HG03378 (cell line): ENCODE measurements at regions not wholly inside any gene's neighbourhood (a gene's known extent, or its start where the extent isn't known, plus 50 kb on each side); places are given as distances from the start of the nearest gene placed in this dataset.

Source experiments
- ATAC-seq: cut with Tn5 transposase; IDR thresholded peaks from one replicate; pipeline ENCODE4 v1.9.1; 2021; ENCODE audit warnings: mild to moderate bottlenecking, moderate library complexity; ENCODE audit not compliant: unreplicated experiment

GRCh38 chr14:87076146-87076545, 916.8 kb downstream of the GALC start:
- ATAC-seq = no peak

- no peak for ATAC-seq
These were observed 919.0 kb downstream of the GALC start for GRCh38 chr14:87073880-87074570.

GRCh38 chr14:87067591-87067990, 925.4 kb downstream of the GALC start:
- no peak for ATAC-seq

- no peak for ATAC-seq
These were observed 925.9 kb downstream of the GALC start for GRCh38 chr14:87067061-87067460.

GRCh38 chr14:87066221-87066817, 926.7 kb downstream of the GALC start:
- no peak for ATAC-seq

GRCh38 chr14:87065366-87065765, 927.6 kb downstream of the GALC start:
- no peak for ATAC-seq

GRCh38 chr14:87063181-87063580, 929.8 kb downstream of the GALC start:
- ATAC-seq = no peak

GRCh38 chr14:87060405-87060804, 932.6 kb downstream of the GALC start:
- no peak for ATAC-seq

GRCh38 chr14:87059060-87059839, 933.7 kb downstream of the GALC start:
- ATAC-seq = no peak

GRCh38 chr14:87055007-87055406, 938.0 kb downstream of the GALC start:
- no peak for ATAC-seq

- no peak for ATAC-seq
These were observed 940.2 kb downstream of the GALC start for GRCh38 chr14:87052646-87053225.

- ATAC-seq = no peak
These were observed 942.6 kb downstream of the GALC start for GRCh38 chr14:87050421-87050820.

GRCh38 chr14:87049950-87050349, 943.0 kb downstream of the GALC start:
- ATAC-seq = no peak

- ATAC-seq = no peak
These were observed 946.0 kb downstream of the GALC start for GRCh38 chr14:87046960-87047359.

- no peak for ATAC-seq
These were observed 947.0 kb downstream of the GALC start for GRCh38 chr14:87045956-87046355.

- ATAC-seq = no peak
These were observed 947.7 kb downstream of the GALC start for GRCh38 chr14:87045246-87045645.

- ATAC-seq = no peak
These were observed 948.2 kb downstream of the GALC start for GRCh38 chr14:87044807-87045206.

GRCh38 chr14:87043667-87044200, 949.2 kb downstream of the GALC start:
- ATAC-seq = no peak

- ATAC-seq = no peak
These were observed 950.6 kb downstream of the GALC start for GRCh38 chr14:87042354-87042753.

- no peak for ATAC-seq
These were observed 951.5 kb downstream of the GALC start for GRCh38 chr14:87041290-87042020.

- ATAC-seq = no peak
These were observed 958.3 kb downstream of the GALC start for GRCh38 chr14:87034680-87035079.
